K562 (cell line): ENCODE measurements at regions not wholly inside any gene's neighbourhood (a gene's known extent, or its start where the extent isn't known, plus 50 kb on each side); places are given as distances from the start of the nearest gene placed in this dataset.

Source experiments
- BCOR ChIP-seq: fragments of 450-650 bp; IDR thresholded peaks from 2 replicates; pipeline ENCODE4 v1.6.1; 2016
- CHD1 ChIP-seq: fragments of 200-600 bp; sonication (generic); IDR thresholded peaks from one replicate; pipeline ENCODE4 v1.6.1; 2012; ENCODE audit warnings: mild to moderate bottlenecking, moderate library complexity, low read length, inconsistent platforms
- RBM25 ChIP-seq: fragments of 200-400 bp; formaldehyde crosslinking; IDR thresholded peaks from 2 replicates; pipeline ENCODE4 v1.6.1; 2018; ENCODE audit warnings: low read length, low read depth, moderate library complexity; ENCODE audit not compliant: severe bottlenecking
- SNIP1 ChIP-seq: fragments of 450-650 bp; IDR thresholded peaks from 2 replicates; pipeline ENCODE4 v1.7.1; 2017; ENCODE audit warnings: low read depth, mild to moderate bottlenecking
- SPI1 ChIP-seq: IDR thresholded peaks from 2 replicates; pipeline ENCODE4 v1.6.1; 2011; ENCODE audit warnings: low read depth, low read length, control low read depth, borderline replicate concordance
- SRF ChIP-seq, 2 experiments: fragments of 250-450, 450-650 bp in 1 of 2; sonication (Bioruptor Pico) in 1 of 2; sonication (generic) in 1 of 2; formaldehyde crosslinking; IDR thresholded peaks; 2 replicates each; pipeline versions ENCODE4 v1.5.0 to v1.5.1; 2020 to 2022; ENCODE audit warnings: mild to moderate bottlenecking in 1 of 2, missing genetic modification reagents in 1 of 2
- TSHZ1 ChIP-seq: fragments of 250-450 bp; sonication (Bioruptor Pico); IDR thresholded peaks from 2 replicates; pipeline ENCODE4 v1.4.0; 2020; ENCODE audit warnings: mild to moderate bottlenecking, moderate library complexity
- ZNF124 ChIP-seq: sonication (generic); formaldehyde crosslinking; IDR thresholded peaks from 2 replicates; pipeline ENCODE4 v1.8.1; 2022; ENCODE audit warnings: missing genetic modification reagents
- TF ChIP-seq, protein P1 (sequence below): sonication (generic); formaldehyde crosslinking; IDR thresholded peaks from 2 replicates; pipeline ENCODE4 v1.8.1; 2023; ENCODE audit warnings: mild to moderate bottlenecking, missing genetic modification reagents

DNA sequence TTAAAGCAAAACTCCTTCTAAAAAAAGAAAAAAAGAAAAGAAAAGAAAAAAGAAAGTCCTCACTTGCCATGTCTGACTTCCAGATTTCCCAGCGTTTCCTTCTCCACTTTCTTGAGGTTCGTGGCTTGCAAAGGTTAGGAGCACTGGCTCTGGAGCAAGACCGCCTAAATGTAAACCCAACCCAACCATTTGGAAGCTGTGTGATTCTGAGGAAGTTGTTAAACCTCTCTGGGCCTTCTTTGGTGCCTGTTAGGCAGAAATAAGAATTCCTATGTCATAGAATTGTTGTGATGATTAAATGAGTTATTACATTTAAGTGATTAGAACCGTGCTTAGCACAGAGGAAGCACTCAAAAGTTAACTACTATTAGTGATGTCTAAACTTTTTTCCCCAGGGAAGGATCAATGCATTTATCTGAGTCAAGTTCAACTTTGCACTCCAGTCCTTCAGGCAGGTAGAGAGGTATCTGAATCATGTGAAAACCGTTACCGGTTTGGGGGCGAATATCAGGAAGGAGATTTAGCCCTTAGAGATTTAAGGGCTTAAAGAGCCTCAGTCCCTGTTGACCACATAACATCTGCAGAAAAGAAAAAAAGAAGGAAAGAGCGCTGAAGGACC is 78.3 kb upstream of the HES1 start (continued):
- TF ChIP-seq BCOR, result peak; percentile 56; the same call in 1 of the 2 replicates
- no peak for TF ChIP-seq ZNF124
- no peak for TF ChIP-seq CHD1
- TF ChIP-seq SRF (CRISPR knock-in tag; IDR thresholded peaks at IDR 0.05), result no peak
- TF ChIP-seq SPI1, result no peak
- peak; percentile 75 for TF ChIP-seq RBM25
- TF ChIP-seq, protein P1, sequence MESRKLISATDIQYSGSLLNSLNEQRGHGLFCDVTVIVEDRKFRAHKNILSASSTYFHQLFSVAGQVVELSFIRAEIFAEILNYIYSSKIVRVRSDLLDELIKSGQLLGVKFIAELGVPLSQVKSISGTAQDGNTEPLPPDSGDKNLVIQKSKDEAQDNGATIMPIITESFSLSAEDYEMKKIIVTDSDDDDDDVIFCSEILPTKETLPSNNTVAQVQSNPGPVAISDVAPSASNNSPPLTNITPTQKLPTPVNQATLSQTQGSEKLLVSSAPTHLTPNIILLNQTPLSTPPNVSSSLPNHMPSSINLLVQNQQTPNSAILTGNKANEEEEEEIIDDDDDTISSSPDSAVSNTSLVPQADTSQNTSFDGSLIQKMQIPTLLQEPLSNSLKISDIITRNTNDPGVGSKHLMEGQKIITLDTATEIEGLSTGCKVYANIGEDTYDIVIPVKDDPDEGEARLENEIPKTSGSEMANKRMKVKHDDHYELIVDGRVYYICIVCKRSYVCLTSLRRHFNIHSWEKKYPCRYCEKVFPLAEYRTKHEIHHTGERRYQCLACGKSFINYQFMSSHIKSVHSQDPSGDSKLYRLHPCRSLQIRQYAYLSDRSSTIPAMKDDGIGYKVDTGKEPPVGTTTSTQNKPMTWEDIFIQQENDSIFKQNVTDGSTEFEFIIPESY, result peak; percentile 8; the same call in 1 of the 2 replicates
- no peak for TF ChIP-seq TSHZ1 (CRISPR knock-in tag)
- no peak for TF ChIP-seq SNIP1
